NB4 (cell line): ENCODE measurements at regions not wholly inside any gene's neighbourhood (a gene's known extent, or its start where the extent isn't known, plus 50 kb on each side); places are given as distances from the start of the nearest gene placed in this dataset.
"Not testable (repeated sequence)": the region's sequence is repeated elsewhere in the genome, so short reads cannot be mapped to it uniquely, and the experiment has no call there.

Source experiments
- DNase-seq: peaks from one replicate; pipeline ENCODE4 v3.0.0; 2010; ENCODE audit warnings: low read depth
- H3K4me3 ChIP-seq: one replicate; pipeline ENCODE4 v1.5.1; 2011; ENCODE audit warnings: mild to moderate bottlenecking, low read depth, low read length, moderate library complexity
- CTCF ChIP-seq: IDR thresholded peaks from one replicate; pipeline ENCODE4 v1.5.1; 2012; ENCODE audit warnings: low read depth, low read length
- MAX ChIP-seq: IDR thresholded peaks from 2 replicates; pipeline ENCODE4 v1.6.1; 2011; ENCODE audit warnings: low read depth, low read length
- MYC ChIP-seq: IDR thresholded peaks from 2 replicates; pipeline ENCODE4 v1.6.1; 2011; ENCODE audit warnings: low read depth, low read length
- POLR2A ChIP-seq: IDR thresholded peaks from 2 replicates; pipeline ENCODE4 v1.6.1; 2011; ENCODE audit warnings: mild to moderate bottlenecking; ENCODE audit not compliant: insufficient read length; ENCODE audit errors: extremely low read depth

- no peak for DNase-seq
- H3K4me3 ChIP-seq, result no peak overlapping the region
- TF ChIP-seq CTCF (no peak), MYC (no peak), POLR2A (no peak), MAX (no peak)
Observed at GRCh38 chr2:224094413-224094812, 55.3 kb upstream of the SERPINE2 start.

GRCh38 chr2:224091671-224092070 is 52.6 kb upstream of the SERPINE2 start:
- DNase-seq, H3K4me3 ChIP-seq: not testable (repeated sequence)

- H3K4me3 ChIP-seq, DNase-seq: not testable (repeated sequence)
Observed at GRCh38 chr2:224089606-224090005, 50.5 kb upstream of the SERPINE2 start.
